NCI-H128 (cell line): ENCODE measurements at regions not wholly inside any gene's neighbourhood (a gene's known extent, or its start where the extent isn't known, plus 50 kb on each side); places are given as distances from the start of the nearest gene placed in this dataset.

Experiments used
- DNase-seq: peaks from one replicate; lab custom pipeline; 2025; ENCODE audit not compliant: unreplicated experiment; lab: John Stamatoyannopoulos, UW

DNA sequence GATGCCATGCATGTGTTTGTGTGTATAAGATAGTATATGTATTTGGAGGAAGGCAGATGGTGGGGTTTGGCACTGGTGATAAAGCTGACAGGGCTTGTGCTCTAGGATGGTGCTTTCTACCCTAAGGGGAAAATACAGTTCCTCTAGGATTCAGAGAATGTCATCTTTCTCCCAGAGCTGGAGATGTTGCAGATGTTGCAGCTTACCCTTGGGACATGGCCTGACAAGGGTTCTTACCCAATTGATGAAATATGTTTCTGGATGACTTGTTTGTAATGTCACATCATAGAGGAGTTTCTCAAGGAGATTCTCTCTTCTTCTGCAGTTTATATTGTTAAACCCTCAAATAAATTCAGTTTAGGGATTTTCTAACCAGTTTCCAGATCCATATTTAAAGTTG is 52.5 kb upstream of the PITX2 start:
- DNase-seq: no peak

GRCh38 chr4:110676241-110676640 is 53.4 kb upstream of the PITX2 start:
- no peak for DNase-seq

DNA sequence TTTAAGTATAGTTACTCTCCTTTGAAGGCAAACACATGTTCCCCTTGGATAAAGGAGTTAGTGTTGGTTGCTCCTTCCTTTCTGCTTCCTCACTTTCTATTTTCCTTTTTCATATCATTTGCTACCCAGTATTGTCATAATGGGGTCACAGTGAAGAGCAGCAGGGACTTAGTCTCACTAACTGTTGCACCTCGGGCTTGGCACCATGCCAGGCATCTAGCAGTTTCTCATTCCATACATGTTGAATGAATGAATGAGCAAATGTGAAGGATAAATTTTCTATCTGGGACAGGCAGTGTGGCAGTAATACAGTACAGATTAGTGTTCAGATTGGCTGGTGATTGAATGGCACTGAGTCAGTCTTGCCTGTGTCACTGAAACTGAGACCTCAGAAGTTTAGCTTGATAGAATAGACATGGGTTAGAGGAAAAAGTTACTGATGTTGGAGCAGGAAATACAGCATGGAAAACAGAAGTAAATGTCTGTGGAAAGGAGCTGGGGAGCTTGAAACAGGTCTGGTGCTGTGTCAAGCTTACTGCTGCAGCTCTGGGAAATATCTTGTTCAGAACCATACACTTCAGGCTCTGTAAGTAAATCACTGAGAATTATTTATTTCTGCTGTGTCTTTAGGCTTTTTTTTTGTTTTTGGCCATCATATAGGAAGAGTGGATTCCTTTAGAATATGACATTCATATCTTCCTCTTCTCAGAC is 55.8 kb upstream of the PITX2 start:
- no peak for DNase-seq

GRCh38 chr4:110680265-110680664 is 57.4 kb upstream of the PITX2 start:
- DNase-seq: no peak

DNA sequence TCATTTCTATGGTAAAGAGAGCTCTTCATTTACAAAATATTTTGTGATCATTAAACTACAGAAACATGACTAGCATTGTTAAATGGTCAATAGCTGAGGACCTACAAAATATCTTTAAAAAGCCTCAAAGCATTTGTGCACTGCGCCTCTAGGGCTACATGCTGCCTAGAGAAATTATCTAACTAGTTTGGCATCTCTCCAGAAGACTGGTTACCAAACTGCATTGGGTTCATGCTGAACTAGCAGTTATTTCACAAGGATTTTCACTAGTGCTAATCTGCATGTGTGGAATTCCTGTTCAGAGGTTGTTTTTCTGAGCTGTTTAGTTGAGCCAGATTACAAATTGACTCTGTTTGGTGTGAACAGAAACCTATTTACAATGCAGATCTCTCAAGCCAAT is 58.5 kb upstream of the PITX2 start:
- DNase-seq: no peak

- DNase-seq: no peak
Observed at GRCh38 chr4:110682311-110682710, 59.4 kb upstream of the PITX2 start.

GRCh38 chr4:110683601-110684000 is 60.7 kb upstream of the PITX2 start:
- DNase-seq: no peak

- no peak for DNase-seq
Observed at GRCh38 chr4:110702326-110702725, 79.4 kb upstream of the PITX2 start.

DNA sequence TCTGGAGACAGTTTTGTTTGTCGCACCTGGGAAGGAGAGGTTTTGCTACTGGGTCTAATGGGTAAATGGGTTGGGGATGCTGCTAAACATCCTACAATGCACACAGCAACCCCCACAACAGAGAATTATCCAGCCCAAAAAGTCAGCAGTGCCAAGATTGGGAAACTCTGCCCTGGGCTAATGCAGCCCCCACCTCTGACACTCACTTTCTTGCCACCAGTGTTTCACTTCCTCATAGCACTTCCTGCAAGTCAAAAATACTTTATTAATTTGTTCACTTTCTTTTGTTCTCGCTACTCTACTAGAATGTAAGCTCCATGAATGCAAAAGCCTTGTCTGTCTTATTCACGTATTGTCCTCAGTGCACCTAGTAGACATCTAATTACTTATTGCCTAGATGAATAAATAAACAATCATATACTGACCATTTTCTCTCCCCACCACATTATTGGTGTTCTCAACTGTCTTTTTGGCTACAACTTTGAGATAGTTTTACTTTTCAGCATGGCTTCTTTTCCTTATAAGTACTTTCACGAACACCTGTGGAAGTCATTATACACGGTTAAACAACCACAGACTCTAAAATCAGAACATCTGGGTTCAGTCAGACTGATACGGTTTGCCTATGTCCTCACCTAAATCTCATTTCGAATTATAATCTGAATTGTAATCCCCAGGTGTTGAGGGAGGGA is 82.0 kb upstream of the PITX2 start:
- no peak for DNase-seq

DNA sequence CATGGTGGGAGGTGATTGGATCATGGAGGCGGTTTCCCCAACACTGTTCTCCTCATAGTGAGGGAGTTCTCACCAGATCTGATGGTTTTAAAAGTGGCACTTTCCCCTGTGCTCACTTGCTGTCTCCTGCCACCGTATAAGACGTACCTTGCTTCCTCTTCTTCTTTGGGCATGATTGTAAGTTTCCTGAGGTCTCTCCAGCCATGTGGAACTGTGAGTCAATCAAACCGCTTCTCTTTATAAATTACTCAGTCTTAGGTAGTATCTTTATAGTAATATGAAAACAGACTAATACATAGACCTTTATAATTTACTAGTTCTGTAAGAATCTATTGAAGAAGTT is 82.5 kb upstream of the PITX2 start:
- DNase-seq: no peak

- no peak for DNase-seq
Observed at GRCh38 chr4:110710070-110710469, 87.2 kb upstream of the PITX2 start.

GRCh38 chr4:110712486-110712885 is 89.6 kb upstream of the PITX2 start:
- no peak for DNase-seq

DNA sequence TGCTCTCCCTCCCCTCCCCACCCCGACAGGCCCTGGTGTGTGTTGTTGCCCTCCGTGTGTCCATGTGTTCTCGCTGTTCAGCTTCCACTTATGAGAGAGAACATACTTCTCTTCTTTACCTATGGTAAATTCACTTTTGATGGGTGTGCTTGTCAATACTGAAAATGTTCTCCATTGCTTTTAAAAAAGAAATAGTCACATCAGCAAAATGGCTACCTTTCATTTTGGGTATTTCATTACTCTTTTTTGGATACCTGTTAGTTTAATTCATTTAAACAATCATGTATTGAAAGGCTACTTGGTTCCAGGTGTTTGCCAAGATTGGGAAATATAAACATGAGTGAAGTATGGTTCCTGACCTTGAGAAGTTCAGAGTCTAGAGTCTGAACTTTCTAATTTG is 107.4 kb upstream of the PITX2 start:
- DNase-seq: no peak

DNA sequence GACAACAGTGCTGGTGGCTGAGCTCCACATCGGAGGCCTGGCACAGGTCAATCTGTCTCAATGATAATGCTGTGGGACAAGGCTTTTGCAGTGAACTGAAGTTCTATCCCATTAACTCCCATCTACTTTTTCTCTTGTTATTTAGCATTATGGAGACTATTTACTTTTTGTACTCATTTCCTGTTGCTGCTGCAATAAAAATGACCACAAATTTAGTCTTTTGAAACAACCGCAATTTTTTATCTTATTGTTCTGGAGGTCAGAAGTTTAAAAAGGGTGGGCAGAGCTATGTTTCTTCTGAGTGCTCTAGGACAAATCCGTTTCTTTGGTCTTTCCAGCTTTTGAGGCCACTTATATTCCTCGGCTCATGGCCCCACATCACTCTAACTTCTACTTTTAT is 111.0 kb upstream of the PITX2 start:
- DNase-seq: no peak

- no peak for DNase-seq
Observed at GRCh38 chr4:110735686-110736085, 112.8 kb upstream of the PITX2 start.

- DNase-seq: no peak
Observed at GRCh38 chr4:110737931-110738330, 115.1 kb upstream of the PITX2 start.

GRCh38 chr4:110742143-110742542 is 119.3 kb upstream of the PITX2 start:
- DNase-seq: no peak

DNA sequence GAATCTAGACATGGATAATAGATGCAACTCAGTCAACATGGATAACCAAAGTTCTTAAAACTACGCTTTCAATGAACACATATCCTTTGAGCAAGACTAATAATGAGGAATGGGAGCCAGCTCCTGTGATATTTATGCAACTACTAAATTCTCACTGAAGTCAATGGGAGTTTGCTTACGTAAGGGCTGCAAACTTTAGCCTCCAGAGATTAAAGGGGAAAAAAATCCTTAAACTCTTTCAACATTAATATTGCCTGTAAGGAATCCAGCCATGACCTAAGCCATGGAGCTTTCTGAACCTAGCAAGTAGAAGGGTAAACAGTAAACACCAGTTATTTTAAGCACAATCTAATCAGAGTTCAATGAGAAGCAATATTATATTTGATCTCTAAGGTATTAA is 125.2 kb upstream of the PITX2 start:
- DNase-seq: no peak

GRCh38 chr4:110751183-110751582 is 128.3 kb upstream of the PITX2 start:
- DNase-seq: no peak

- DNase-seq: no peak
Observed at GRCh38 chr4:110751986-110752385, 129.1 kb upstream of the PITX2 start.

GRCh38 chr4:110753466-110753865 is 130.6 kb upstream of the PITX2 start:
- DNase-seq: no peak

GRCh38 chr4:110754716-110755115 is 131.8 kb upstream of the PITX2 start:
- DNase-seq: no peak

DNA sequence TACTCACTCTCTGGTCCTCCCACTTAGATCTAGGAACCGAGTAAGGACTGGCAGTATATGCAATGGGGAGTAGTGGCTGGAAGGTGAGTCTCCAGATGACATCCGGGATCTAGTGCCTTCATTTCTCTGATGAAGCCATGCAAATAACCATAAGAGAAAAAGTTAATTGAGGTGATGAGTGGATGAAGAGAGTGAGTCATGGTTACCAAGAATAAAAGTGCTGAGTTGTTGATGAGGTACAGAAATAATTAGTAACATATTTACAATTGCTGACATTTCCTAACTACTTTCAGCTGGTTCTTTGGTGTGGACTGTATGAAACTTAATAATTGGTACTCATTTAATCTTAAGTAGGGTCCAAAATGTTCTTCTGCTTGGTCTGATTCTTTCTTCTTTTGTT is 146.7 kb upstream of the PITX2 start:
- no peak for DNase-seq
